ENCODE measurements at regions not wholly inside any gene's neighbourhood (a gene's known extent, or its start where the extent isn't known, plus 50 kb on each side); places are given as distances from the start of the nearest gene placed in this dataset.
"Not testable (repeated sequence)": the region's sequence is repeated elsewhere in the genome, so short reads cannot be mapped to it uniquely, and the experiment has no call there.

DNA sequence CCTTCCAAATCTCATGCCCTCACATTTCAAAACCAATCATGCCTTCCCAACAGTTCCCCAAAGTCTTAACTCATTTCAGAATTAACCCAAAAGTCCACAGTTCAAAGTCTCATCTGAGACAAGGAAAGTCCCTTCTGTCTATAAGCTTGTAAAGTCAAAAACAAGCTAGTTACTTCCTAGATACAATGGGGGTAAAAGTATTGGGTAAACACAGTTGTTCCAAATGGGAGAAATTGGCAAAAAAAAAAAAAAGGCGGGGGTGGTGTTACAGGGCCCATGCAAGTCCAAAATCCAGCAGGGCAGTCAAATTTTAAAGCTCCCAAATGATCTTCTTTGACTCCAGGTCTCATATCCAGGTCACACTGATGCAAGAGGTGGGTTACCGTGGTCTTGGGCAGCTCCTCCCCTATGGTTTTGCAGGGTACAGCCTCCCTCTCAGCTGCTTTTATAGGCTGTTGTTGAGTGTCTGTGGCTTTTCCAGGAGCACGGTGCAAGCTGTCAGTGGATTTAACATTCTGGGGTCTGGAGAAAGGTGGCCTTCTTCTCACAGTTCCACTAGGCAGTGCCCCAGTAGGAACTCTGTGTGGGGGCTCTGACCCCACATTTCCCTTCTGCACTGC lies 110.3 kb upstream of the MDM1 start:
- H3K27ac Mint-ChIP-seq, POLR2A ChIA-PET, H3K27me3 Mint-ChIP-seq, H3K4me3 Mint-ChIP-seq, DNase-seq: not testable (repeated sequence)
- peaks cover 36% of the 10 kb centered on the region for H3K36me3 Mint-ChIP-seq (ENCODE audit: low read depth)
- H3K9me3 Mint-ChIP-seq, result peaks cover 21% of the 10 kb centered on the region
- CTCF ChIA-PET, result interaction anchor here (0.6 to 1.9 kb wide), 5 partner anchors 10 to 221 kb away, joined by 3 to 5 read pairs (median 4); no protein-coding TSS in a partner anchor
- peaks cover 48% of the 10 kb centered on the region for H3K4me1 Mint-ChIP-seq

DNA sequence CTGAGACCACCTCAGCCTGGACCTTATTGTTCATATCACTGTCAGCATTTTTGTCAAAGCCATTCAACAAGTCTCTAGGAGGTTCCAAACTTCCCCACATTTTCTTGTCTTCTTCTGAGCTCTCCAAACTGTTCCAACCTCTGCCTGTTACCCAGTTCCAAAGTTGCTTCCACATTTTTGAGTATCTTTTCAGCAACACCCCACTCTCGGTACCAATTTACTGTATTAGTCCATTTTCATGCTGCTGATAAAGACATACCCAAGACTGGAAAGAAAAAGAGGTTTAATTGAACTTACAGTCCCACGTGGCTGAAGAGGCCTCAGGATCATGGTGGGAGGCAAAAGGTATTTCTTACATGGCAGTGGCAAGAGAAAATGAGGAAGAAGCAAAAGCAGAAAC lies 111.5 kb upstream of the MDM1 start:
- DNase-seq, POLR2A ChIA-PET, H3K4me3 Mint-ChIP-seq, H3K27me3 Mint-ChIP-seq, H3K27ac Mint-ChIP-seq, CTCF ChIA-PET: not testable (repeated sequence)
- H3K9me3 Mint-ChIP-seq, result peaks cover 21% of the 10 kb centered on the region
- peaks cover 39% of the 10 kb centered on the region for H3K36me3 Mint-ChIP-seq (ENCODE audit: low read depth)
- H3K4me1 Mint-ChIP-seq, result peaks cover 58% of the 10 kb centered on the region

DNA sequence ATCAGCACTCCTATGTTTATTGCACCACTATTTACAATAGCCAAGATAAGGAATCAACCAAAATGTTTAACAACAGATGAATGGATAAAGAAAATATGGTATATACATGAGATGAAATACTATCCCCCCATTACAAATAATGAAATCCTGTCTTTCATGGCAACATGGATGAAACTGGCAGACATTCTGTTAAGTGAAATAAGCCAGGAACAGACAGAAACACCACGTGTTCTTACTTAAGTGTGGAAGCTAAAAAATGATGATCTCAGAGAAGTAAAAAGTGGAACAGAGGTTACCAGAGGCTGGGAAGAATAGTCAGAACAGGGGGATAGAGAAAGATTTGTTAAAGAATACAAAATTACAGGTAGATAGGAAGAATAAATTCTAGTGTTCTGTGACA lies 113.7 kb upstream of the MDM1 start:
- no peaks in the 10 kb centered on the region for H3K27me3 Mint-ChIP-seq
- H3K27ac Mint-ChIP-seq, result no peak overlapping the region
- H3K36me3 Mint-ChIP-seq (ENCODE audit: low read depth), result peaks cover 45% of the 10 kb centered on the region
- H3K4me1 Mint-ChIP-seq, result peaks cover 76% of the 10 kb centered on the region
- H3K9me3 Mint-ChIP-seq, result peaks cover 25% of the 10 kb centered on the region
- no peak for DNase-seq
- ChIA-PET CTCF (interaction anchor here (1.2 kb wide), 1 partner anchor 54 kb away, joined by 3 read pairs; no protein-coding TSS in a partner anchor), POLR2A (no interaction called here)
- H3K4me3 Mint-ChIP-seq, result no peak overlapping the region

DNA sequence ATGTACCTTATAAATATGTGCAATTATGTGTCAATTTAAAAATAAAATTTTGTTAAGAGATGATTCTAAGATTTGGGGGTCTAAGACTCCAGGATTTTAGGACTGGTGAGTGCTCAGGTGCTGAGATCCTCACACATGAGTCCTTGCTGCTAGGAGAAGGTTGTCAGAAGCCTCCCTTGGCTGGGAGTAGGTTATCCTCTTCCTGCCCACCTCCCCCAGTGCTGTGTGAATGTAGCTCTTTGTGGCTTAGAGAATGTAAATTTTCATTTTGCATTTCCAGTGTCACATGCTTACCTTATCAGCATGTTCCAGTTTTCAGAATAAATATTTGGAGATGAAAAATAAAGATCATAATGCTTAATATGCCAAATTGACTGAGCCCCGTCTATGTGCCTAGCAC lies 114.2 kb upstream of the MDM1 start:
- Mint-ChIP-seq H3K4me1 (peaks cover 76% of the 10 kb centered on the region), H3K4me3 (no peak overlapping the region), H3K27me3 (no peaks in the 10 kb centered on the region), H3K36me3 (ENCODE audit: low read depth) (peaks cover 45% of the 10 kb centered on the region), H3K9me3 (peaks cover 25% of the 10 kb centered on the region), H3K27ac (no peak overlapping the region)
- CTCF ChIA-PET, result interaction anchor here (1.2 to 1.3 kb wide), 2 partner anchors 55 to 168 kb away, joined by 3 to 4 read pairs; no protein-coding TSS in a partner anchor
- POLR2A ChIA-PET, result interaction anchor here (0.6 kb wide), 1 partner anchor 8 kb away, joined by 3 read pairs; no protein-coding TSS in a partner anchor
- no peak for DNase-seq

DNA sequence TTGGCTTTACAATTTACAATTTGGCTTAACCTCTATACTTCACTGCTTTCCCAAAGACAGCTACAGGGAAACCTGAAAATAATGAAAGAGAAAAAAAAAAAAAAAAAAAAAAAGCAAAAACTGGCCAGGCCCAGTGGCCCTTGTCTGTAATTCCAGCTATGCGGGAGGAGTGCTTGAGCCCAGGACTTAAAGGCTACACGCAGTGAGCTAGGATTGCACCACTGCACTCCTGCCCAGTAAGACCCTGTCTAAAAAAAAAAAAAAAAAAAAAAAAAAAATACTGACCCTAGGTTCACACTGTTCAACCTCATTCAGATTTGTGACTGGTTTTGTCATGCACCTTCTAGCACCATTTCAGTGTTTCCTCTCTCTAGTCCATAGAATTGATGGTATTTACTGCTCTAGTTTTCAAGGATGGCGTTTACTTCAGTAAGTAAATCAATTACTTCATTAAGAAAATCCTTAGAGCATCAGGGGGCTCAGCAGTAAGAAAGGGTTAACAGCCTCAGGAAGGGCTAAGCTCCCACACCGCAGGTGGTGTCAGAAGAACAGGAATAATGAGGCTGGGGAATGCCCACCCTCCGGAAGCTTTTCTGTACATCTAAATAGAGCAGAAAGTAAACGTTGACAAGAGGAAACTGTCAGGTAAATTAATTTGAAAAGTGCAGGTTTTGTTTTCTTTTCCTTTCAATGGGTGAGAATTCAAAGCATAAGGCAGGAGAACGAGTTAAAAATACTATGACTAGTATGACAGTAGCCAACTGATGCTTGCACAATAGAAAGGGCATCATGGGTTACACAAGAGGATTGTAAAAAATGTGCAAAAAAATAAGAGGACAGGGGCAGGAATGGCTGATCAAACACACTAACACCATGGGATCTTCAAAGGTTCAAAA lies 115.0 kb upstream of the MDM1 start:
- peak overlapping the region; percentile 47 for H3K27ac Mint-ChIP-seq
- no peaks in the 10 kb centered on the region for H3K27me3 Mint-ChIP-seq
- no peak for DNase-seq
- CTCF ChIA-PET, result interaction anchor here (0.6 to 1.3 kb wide), 2 partner anchors 31 to 167 kb away, joined by 4 to 6 read pairs; no protein-coding TSS in a partner anchor
- no peak overlapping the region for H3K4me3 Mint-ChIP-seq
- POLR2A ChIA-PET, result interaction anchor here (0.6 kb wide), 1 partner anchor 9 kb away, joined by 3 read pairs; no protein-coding TSS in a partner anchor
- peaks cover 76% of the 10 kb centered on the region for H3K4me1 Mint-ChIP-seq
- peaks cover 40% of the 10 kb centered on the region for H3K36me3 Mint-ChIP-seq (ENCODE audit: low read depth)
- peaks cover 24% of the 10 kb centered on the region for H3K9me3 Mint-ChIP-seq

DNA sequence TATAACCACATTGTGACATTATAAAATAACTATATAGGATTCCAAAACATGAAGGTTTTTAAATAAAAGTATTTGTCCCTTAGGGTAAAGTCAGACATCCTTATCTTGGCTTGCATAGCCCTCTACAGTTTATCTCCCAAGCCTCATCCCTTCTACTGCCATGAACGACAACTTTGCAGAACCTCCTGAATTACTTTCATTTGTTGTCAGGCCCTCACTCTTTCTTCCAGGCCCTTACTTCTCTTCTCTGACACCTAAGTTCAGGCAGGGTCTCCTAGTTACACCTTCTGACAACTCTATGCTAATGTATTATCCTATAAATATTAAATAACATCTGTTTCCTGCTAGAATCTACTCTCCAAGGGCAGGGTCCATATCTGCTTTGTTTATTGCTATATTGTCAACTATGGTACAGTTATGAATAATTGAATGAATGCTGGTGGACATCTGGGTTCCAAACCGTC lies 115.7 kb upstream of the MDM1 start:
- Mint-ChIP-seq H3K27ac (peak overlapping the region; percentile 41), H3K4me3 (no peak overlapping the region), H3K9me3 (peaks cover 22% of the 10 kb centered on the region), H3K4me1 (peaks cover 76% of the 10 kb centered on the region), H3K36me3 (ENCODE audit: low read depth) (peaks cover 36% of the 10 kb centered on the region), H3K27me3 (no peaks in the 10 kb centered on the region)
- POLR2A ChIA-PET, result no interaction called here
- no peak for DNase-seq
- CTCF ChIA-PET, result interaction anchor here (0.9 to 1.3 kb wide), 3 partner anchors 12 to 166 kb away, joined by 3 to 4 read pairs (median 4); no protein-coding TSS in a partner anchor

DNA sequence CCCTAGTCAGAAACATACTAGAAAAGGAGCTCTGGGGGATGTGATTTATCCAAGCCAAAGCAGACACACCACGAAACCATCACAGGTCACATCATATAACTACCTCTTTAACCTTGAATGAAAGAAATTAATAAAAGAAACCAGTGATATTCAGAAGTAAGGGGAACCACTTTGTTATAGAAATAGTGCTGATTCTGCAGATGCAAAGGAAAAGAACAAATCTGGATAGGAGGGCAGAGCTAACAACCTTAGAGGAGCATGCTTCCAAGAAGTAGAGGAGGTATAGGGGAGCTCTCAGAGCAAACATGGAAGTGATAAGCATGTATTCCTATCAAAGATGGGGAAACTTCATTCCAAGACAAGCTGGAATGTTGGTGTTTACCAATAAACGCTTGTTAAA lies 117.0 kb upstream of the MDM1 start:
- no peaks in the 10 kb centered on the region for H3K27me3 Mint-ChIP-seq
- H3K9me3 Mint-ChIP-seq, result peaks cover 13% of the 10 kb centered on the region
- DNase-seq, result no peak
- H3K4me3 Mint-ChIP-seq, result no peak overlapping the region
- H3K27ac Mint-ChIP-seq, result peak overlapping the region; percentile 73
- H3K4me1 Mint-ChIP-seq, result peaks cover 86% of the 10 kb centered on the region
- peaks cover 26% of the 10 kb centered on the region for H3K36me3 Mint-ChIP-seq (ENCODE audit: low read depth)
- CTCF ChIA-PET, result interaction anchor here (0.8 to 1.9 kb wide), 7 partner anchors 9 to 69 kb away, joined by 3 to 4 read pairs (median 3); no protein-coding TSS in a partner anchor
- POLR2A ChIA-PET, result no interaction called here

DNA sequence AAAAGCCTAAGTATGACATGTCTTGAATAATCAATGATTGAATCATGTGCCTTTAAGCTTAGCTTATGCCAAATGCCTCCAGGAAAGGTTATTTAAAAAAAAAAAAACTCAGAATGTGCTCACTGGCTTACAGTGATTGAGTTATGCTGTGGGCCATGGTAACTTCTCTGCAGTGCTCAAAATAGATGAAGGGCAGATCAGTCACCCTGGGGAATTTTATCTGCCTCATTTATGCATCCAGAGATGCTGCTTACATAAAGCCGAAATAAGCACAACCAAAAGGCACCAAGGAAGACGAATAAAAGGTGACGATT lies 118.7 kb upstream of the MDM1 start:
- Mint-ChIP-seq H3K4me1 (peaks cover 93% of the 10 kb centered on the region), H3K4me3 (peak overlapping the region; percentile 67), H3K27ac (peak overlapping the region; percentile 95), H3K36me3 (ENCODE audit: low read depth) (peaks cover 23% of the 10 kb centered on the region), H3K27me3 (no peaks in the 10 kb centered on the region), H3K9me3 (peaks cover 8% of the 10 kb centered on the region)
- ChIA-PET CTCF (no interaction called here), POLR2A (no interaction called here)
- DNase-seq, result no peak

DNA sequence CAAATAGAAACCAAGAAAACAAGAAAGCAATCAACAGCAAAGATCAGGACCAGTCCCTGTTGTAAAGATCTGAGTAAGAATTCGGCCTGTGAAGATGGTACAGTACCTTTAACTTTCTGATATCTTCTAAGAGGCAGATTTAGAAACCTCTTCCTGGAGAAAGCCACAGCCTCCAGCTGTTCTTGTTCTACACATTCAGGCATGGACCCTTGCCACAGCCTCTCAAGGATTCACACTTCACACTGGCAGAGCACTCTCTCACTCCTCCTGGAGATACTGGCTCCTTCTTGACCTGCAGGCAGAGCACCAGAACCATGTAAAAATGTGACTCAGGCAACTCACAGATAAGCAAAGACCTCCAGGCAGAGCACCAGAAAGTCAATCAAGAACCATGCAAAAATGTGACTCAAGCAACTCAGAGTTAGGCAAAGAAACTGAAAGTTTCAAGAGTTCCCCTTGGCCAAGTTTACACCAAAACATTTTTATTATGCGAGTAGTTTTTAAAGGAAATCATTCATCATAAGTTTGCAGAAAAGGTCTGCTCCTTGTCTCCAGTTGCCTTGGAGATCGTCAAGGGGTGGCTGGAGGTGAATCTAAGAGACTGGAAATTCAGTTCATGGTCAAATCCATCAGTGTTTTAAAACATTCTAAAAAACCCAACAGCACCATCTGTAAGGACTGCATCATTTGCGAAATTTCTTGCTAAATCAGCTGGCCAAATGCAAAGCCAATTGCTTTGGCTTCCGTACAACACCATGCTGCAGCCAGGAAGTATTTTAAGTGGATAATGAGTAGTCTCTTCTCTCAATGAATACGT lies 119.3 kb upstream of the MDM1 start:
- peaks cover 93% of the 10 kb centered on the region for H3K4me1 Mint-ChIP-seq
- CTCF ChIA-PET, result interaction anchor here (1.6 to 2.2 kb wide), 3 partner anchors 10 to 28 kb away, joined by 5 to 7 read pairs (median 6); no protein-coding TSS in a partner anchor
- peaks cover 12% of the 10 kb centered on the region for H3K9me3 Mint-ChIP-seq
- peak overlapping the region; percentile 67 for H3K4me3 Mint-ChIP-seq
- H3K27me3 Mint-ChIP-seq, result no peaks in the 10 kb centered on the region
- peak; percentile 66 for DNase-seq
- peak overlapping the region; percentile 95 for H3K27ac Mint-ChIP-seq
- peaks cover 25% of the 10 kb centered on the region for H3K36me3 Mint-ChIP-seq (ENCODE audit: low read depth)
- POLR2A ChIA-PET, result no interaction called here

DNA sequence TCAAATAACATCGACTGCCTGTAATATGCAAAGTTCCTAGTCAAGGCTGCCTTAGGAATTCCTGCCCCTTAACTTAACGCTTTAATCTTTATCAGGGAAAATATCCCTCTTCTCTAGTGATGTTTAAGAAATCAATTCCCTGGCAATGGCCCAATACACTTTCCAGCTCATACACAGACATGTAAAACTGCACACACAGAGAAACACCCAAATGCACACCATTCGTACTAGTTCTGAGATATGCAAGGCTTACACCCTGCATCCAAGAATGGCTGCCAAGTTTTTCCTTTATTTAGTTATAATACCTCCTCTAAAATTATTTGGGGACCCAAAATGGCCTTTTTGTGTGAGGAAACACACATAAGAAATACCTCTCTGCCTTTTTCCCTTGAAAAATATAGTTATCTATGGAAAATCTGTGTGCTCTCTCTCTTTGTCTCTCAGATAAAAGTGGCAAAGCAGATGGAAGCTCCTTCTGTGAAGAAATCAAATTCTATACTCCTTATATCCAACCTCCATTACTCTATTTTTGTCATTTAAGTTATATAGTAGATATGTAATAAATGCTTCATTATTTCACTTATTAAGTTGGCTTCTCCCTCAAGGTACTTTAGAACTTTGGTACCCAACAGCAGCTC lies 120.0 kb upstream of the MDM1 start:
- peak overlapping the region; percentile 95 for H3K27ac Mint-ChIP-seq
- no peaks in the 10 kb centered on the region for H3K27me3 Mint-ChIP-seq
- peaks cover 24% of the 10 kb centered on the region for H3K36me3 Mint-ChIP-seq (ENCODE audit: low read depth)
- peaks cover 89% of the 10 kb centered on the region for H3K4me1 Mint-ChIP-seq
- peak overlapping the region; percentile 67 for H3K4me3 Mint-ChIP-seq
- ChIA-PET CTCF (interaction anchor here (0.6 to 2.2 kb wide), 5 partner anchors 10 to 37 kb away, joined by 3 to 7 read pairs (median 5); no protein-coding TSS in a partner anchor), POLR2A (no interaction called here)
- peaks cover 13% of the 10 kb centered on the region for H3K9me3 Mint-ChIP-seq
- no peak for DNase-seq

DNA sequence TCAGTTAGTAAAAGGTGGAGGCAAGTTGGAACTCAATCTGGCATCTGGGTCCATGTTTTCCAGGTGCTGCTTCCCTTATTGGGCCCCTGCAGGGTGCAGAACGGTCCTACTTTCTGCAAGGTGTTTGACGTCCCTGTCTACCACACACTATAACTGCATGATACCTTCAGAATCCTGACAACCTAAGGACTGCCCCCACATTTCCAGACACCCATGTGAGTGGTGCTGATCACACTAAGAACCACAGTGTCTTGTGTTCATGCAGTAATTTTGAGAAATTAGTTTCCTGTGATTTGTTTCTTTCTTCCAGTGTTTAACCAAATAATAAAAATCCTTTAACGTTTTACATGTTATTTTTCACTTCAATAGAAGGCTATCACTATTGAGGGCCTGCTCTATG lies 121.1 kb upstream of the MDM1 start:
- Mint-ChIP-seq H3K27me3 (no peaks in the 10 kb centered on the region), H3K4me1 (peaks cover 84% of the 10 kb centered on the region), H3K36me3 (ENCODE audit: low read depth) (peaks cover 25% of the 10 kb centered on the region), H3K9me3 (peaks cover 17% of the 10 kb centered on the region), H3K4me3 (no peak overlapping the region), H3K27ac (peak overlapping the region; percentile 95)
- POLR2A ChIA-PET, result interaction anchor here (0.5 kb wide), 1 partner anchor 159 kb away, joined by 3 read pairs; no protein-coding TSS in a partner anchor
- CTCF ChIA-PET, result interaction anchor here (1.2 to 2.2 kb wide), 4 partner anchors 10 to 26 kb away, joined by 3 to 7 read pairs (median 6); no protein-coding TSS in a partner anchor
- DNase-seq, result no peak

DNA sequence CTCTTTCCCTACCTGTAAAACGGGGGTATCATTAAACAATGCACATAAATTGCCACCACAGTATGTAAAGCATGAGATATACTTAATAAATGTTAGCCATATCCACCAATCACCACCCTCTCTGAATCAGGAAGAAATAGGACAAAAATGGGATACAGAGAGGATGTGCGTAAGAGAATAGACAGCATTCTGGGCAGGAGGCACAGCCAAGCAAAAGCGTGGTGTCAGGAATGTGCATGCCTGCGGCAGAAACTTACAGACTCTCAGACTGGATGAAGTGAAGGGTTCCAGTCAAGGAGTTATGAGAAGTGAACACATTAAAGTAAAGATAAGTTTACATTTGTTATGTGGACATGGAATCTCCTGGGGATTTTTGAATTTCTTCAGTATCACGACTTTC lies 121.7 kb upstream of the MDM1 start:
- POLR2A ChIA-PET, result no interaction called here

More for the DNA sequence above, 121.7 kb upstream of the MDM1 start:
- H3K27ac Mint-ChIP-seq, result peak overlapping the region; percentile 63
- peaks cover 17% of the 10 kb centered on the region for H3K9me3 Mint-ChIP-seq
- peaks cover 78% of the 10 kb centered on the region for H3K4me1 Mint-ChIP-seq
- H3K27me3 Mint-ChIP-seq, result no peaks in the 10 kb centered on the region
- CTCF ChIA-PET, result interaction anchor here (1.6 kb wide), 1 partner anchor 80 kb away, joined by 4 read pairs; no protein-coding TSS in a partner anchor
- H3K4me3 Mint-ChIP-seq, result no peak overlapping the region
- no peak for DNase-seq
- peaks cover 22% of the 10 kb centered on the region for H3K36me3 Mint-ChIP-seq (ENCODE audit: low read depth)
